ENCODE measurements at regions not wholly inside any gene's neighbourhood (a gene's known extent, or its start where the extent isn't known, plus 50 kb on each side); places are given as distances from the start of the nearest gene placed in this dataset.
"Not testable (repeated sequence)": the region's sequence is repeated elsewhere in the genome, so short reads cannot be mapped to it uniquely, and the experiment has no call there.

- DNase-seq (ENCODE audit: low spot score): no peak
Observed at GRCh38 chr12:90502070-90502469, 452.9 kb downstream of the CCER1 start.

GRCh38 chr12:90501412-90501811, 453.6 kb downstream of the CCER1 start:
- no peak for DNase-seq (ENCODE audit: low spot score)

GRCh38 chr12:90499795-90500194, 455.2 kb downstream of the CCER1 start:
- no peak for DNase-seq (ENCODE audit: low spot score)

- DNase-seq (ENCODE audit: low spot score): no peak
Observed at GRCh38 chr12:90497923-90498545, 456.9 kb downstream of the CCER1 start.

GRCh38 chr12:90490355-90490754, 464.6 kb downstream of the CCER1 start:
- no peak for DNase-seq (ENCODE audit: low spot score)

GRCh38 chr12:90489141-90489540, 465.8 kb downstream of the CCER1 start:
- no peak for DNase-seq (ENCODE audit: low spot score)

- DNase-seq (ENCODE audit: low spot score): no peak
Observed at GRCh38 chr12:90485560-90485959, 469.4 kb downstream of the CCER1 start.

- DNase-seq (ENCODE audit: low spot score): no peak
Observed at GRCh38 chr12:90484094-90484493, 470.9 kb downstream of the CCER1 start.

GRCh38 chr12:90481748-90482147, 473.2 kb downstream of the CCER1 start:
- DNase-seq (ENCODE audit: low spot score): no peak

- no peak for DNase-seq (ENCODE audit: low spot score)
Observed at GRCh38 chr12:90479237-90479636, 475.7 kb downstream of the CCER1 start.

GRCh38 chr12:90473831-90474230, 481.1 kb downstream of the CCER1 start:
- no peak for DNase-seq (ENCODE audit: low spot score)

GRCh38 chr12:90460681-90461080, 494.3 kb downstream of the CCER1 start:
- no peak for DNase-seq (ENCODE audit: low spot score)

- no peak for DNase-seq (ENCODE audit: low spot score)
Observed at GRCh38 chr12:90456248-90456647, 498.7 kb downstream of the CCER1 start.

- DNase-seq (ENCODE audit: low spot score): no peak
Observed at GRCh38 chr12:90455756-90456155, 499.2 kb downstream of the CCER1 start.

GRCh38 chr12:90449611-90450010, 505.4 kb downstream of the CCER1 start:
- DNase-seq (ENCODE audit: low spot score): no peak

GRCh38 chr12:90443466-90443865, 511.5 kb downstream of the CCER1 start:
- DNase-seq (ENCODE audit: low spot score): not testable (repeated sequence)

- DNase-seq (ENCODE audit: low spot score): no peak
Observed at GRCh38 chr12:90441431-90441830, 513.5 kb downstream of the CCER1 start.

- DNase-seq (ENCODE audit: low spot score): no peak
Observed at GRCh38 chr12:90428881-90429280, 526.1 kb downstream of the CCER1 start.

- DNase-seq (ENCODE audit: low spot score): no peak
Observed at GRCh38 chr12:90428465-90428864, 526.5 kb downstream of the CCER1 start.

- DNase-seq (ENCODE audit: low spot score): no peak
Observed at GRCh38 chr12:90423965-90424364, 531.0 kb downstream of the CCER1 start.

GRCh38 chr12:90410962-90411361, 544.0 kb downstream of the CCER1 start:
- no peak for DNase-seq (ENCODE audit: low spot score)

- no peak for DNase-seq (ENCODE audit: low spot score)
Observed at GRCh38 chr12:90407841-90408240, 547.1 kb downstream of the CCER1 start.

GRCh38 chr12:90404071-90404470, 550.9 kb downstream of the CCER1 start:
- no peak for DNase-seq (ENCODE audit: low spot score)

- no peak for DNase-seq (ENCODE audit: low spot score)
Observed at GRCh38 chr12:90401185-90401584, 553.8 kb downstream of the CCER1 start.

- no peak for DNase-seq (ENCODE audit: low spot score)
Observed at GRCh38 chr12:90399357-90399756, 555.6 kb downstream of the CCER1 start.

Measured in Ammon's horn (tissue), 1 donor.